Esophagus muscularis mucosa (tissue), 4 donors: ENCODE measurements at regions not wholly inside any gene's neighbourhood (a gene's known extent, or its start where the extent isn't known, plus 50 kb on each side); places are given as distances from the start of the nearest gene placed in this dataset.

Experiments
- DNase-seq: peaks from one replicate; pipeline ENCODE4 v3.0.0-alpha.2; 2017; ENCODE audit errors: extremely low spot score
- H3K27ac ChIP-seq, 4 donors: fragments of 200-600 bp; sonication (generic); replicated peaks in 1 of 4; 1 replicate in 3 of 4; 2 replicates in 1 of 4; pipeline ENCODE4 v1.5.1; 2016 to 2019; ENCODE audit warnings: mild to moderate bottlenecking in 1 of 4
- H3K27me3 ChIP-seq, 4 donors: fragments of 200-600 bp; sonication (generic); one replicate each; pipeline versions ENCODE4 v1.5.1 to v1.6.0; 2016 to 2019
- H3K36me3 ChIP-seq, 4 donors: fragments of 200-600 bp; sonication (generic); one replicate each; pipeline ENCODE4 v1.5.1; 2016 to 2019
- H3K4me1 ChIP-seq, 4 donors: fragments of 200-600 bp; sonication (generic); one replicate each; pipeline ENCODE4 v1.5.1; 2016 to 2019
- H3K4me3 ChIP-seq, 4 donors: fragments of 200-600 bp; sonication (generic); 1 replicate in 2 of 4; 2 replicates in 2 of 4; pipeline ENCODE4 v1.5.1; 2016 to 2019; ENCODE audit warnings: mild to moderate bottlenecking in 4 of 4, moderate library complexity in 1 of 4
- H3K9me3 ChIP-seq, 4 donors: fragments of 200-600 bp; sonication (generic); 1 replicate in 3 of 4; 2 replicates in 1 of 4; pipeline ENCODE4 v1.5.1; 2016 to 2019
- EP300 ChIP-seq: sonication (generic); formaldehyde crosslinking; IDR thresholded peaks from one replicate; pipeline ENCODE4 v1.6.1; 2017; ENCODE audit warnings: antibody characterized with exemption
- POLR2A ChIP-seq: fragments of 450-650 bp; IDR thresholded peaks from one replicate; pipeline ENCODE4 v1.6.1; 2017; ENCODE audit warnings: antibody characterized with exemption, moderate library complexity, mild to moderate bottlenecking, low read depth
- POLR2AphosphoS5 ChIP-seq, 2 donors: sonication (generic); formaldehyde crosslinking; IDR thresholded peaks; one replicate each; pipeline ENCODE4 v1.6.1; 2017; ENCODE audit warnings: antibody characterized with exemption in 2 of 2
- WGBS: methylation state at CpG from one replicate; pipeline ENCODE4 v1.1.5; 2018; 5-methylcytosine and 5-hydroxymethylcytosine counted together
- intact Hi-C: fragments of 100-400 bp; cut with DNase I; formaldehyde crosslinking; loops from one replicate; pipeline ENCODE4 v1.15.1; 2023
- TF ChIP-seq, protein P1 (sequence below), 3 experiments: fragments of 200-600 bp in 2 of 3; fragments of 450-650 bp in 1 of 3; sonication (generic) in 2 of 3; IDR thresholded peaks; one replicate each; pipeline ENCODE4 v1.5.1; 2017 to 2019; ENCODE audit warnings: antibody characterized with exemption in 3 of 3, mild to moderate bottlenecking in 2 of 3, moderate library complexity in 1 of 3

DNA sequence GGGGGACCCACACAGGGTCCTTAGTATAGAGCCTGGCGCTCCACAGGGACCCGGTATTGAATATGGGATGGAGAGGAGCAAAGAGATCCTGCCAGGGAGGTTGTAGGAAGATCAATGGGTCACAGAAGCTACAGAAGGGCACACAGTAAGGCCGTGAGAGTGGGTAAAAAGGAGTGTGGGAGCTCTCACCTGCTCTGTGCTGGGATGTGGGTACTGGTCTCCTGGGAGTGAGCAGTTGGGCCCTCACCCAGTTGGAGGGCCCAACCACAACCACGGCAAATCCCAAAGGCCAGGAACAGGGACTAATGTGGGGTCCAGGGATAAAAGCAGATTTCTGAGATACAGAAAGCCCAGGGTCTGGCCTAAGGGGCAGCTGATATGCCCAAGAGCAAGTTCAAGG is 59.9 kb upstream of the SMOX start:
- Histone ChIP-seq H3K27ac (no peak overlapping the region), H3K9me3 (no peaks in the 10 kb centered on the region)
- intact Hi-C loops, result loop anchor here (5.0 kb wide), 1 partner anchor 201 kb away; the partner anchor contains the start of gene PANK2

DNA sequence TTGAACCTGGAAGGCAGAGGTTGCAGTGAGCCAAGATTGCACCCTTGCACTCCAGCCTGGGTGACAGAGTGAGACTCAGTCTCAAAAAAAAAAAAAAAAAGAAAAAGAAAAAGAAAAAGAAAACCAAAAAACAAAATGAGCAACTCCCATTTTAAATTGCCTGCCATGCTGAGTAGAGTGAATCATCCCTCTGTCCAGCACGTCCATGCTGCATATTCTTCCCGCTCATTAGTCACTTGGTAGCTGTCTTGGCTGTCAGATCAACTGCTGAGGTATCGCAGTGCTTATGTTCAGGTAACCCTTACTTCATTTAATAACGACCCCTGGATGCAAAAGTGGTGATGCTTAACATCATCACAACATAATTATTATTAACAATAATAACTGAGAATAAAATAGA is 60.7 kb upstream of the SMOX start:
- H3K9me3 ChIP-seq, result no peaks in the 10 kb centered on the region
- 76% methylated on average over 4 of the region's 4 CpGs for WGBS
- no peaks in the 10 kb centered on the region for H3K27me3 ChIP-seq
- H3K4me1 ChIP-seq, result peaks cover 11 to 24% (median 18%) of the 10 kb centered on the region in 4 donors
- no peak for DNase-seq
- H3K4me3 ChIP-seq, result no peak overlapping the region
- TF ChIP-seq POLR2A (no peak), EP300 (no peak), POLR2AphosphoS5 (IDR thresholded peaks at IDR 0.05) (no peak)
- TF ChIP-seq, protein P1, sequence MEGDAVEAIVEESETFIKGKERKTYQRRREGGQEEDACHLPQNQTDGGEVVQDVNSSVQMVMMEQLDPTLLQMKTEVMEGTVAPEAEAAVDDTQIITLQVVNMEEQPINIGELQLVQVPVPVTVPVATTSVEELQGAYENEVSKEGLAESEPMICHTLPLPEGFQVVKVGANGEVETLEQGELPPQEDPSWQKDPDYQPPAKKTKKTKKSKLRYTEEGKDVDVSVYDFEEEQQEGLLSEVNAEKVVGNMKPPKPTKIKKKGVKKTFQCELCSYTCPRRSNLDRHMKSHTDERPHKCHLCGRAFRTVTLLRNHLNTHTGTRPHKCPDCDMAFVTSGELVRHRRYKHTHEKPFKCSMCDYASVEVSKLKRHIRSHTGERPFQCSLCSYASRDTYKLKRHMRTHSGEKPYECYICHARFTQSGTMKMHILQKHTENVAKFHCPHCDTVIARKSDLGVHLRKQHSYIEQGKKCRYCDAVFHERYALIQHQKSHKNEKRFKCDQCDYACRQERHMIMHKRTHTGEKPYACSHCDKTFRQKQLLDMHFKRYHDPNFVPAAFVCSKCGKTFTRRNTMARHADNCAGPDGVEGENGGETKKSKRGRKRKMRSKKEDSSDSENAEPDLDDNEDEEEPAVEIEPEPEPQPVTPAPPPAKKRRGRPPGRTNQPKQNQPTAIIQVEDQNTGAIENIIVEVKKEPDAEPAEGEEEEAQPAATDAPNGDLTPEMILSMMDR (IDR thresholded peaks at IDR 0.05), result no peak
- intact Hi-C loops, result loop anchor here (5.0 kb wide), 1 partner anchor 201 kb away; the partner anchor contains the start of gene PANK2
- H3K36me3 ChIP-seq, result no peaks in the 10 kb centered on the region
- H3K27ac ChIP-seq, result no peak overlapping the region

More for the DNA sequence above, 59.9 kb upstream of the SMOX start:
- H3K4me3 ChIP-seq, result no peak overlapping the region
- no peak for TF ChIP-seq POLR2A
- TF ChIP-seq EP300, result no peak
- TF ChIP-seq, protein P1 (IDR thresholded peaks at IDR 0.05), result no peak
- DNase-seq, result no peak
- no peaks in the 10 kb centered on the region for H3K36me3 ChIP-seq
- peaks cover 3 to 16% (median 11%) of the 10 kb centered on the region in 4 donors for H3K4me1 ChIP-seq
- WGBS, result 96% methylated on average over 4 of the region's 4 CpGs
- no peaks in the 10 kb centered on the region for H3K27me3 ChIP-seq

DNA sequence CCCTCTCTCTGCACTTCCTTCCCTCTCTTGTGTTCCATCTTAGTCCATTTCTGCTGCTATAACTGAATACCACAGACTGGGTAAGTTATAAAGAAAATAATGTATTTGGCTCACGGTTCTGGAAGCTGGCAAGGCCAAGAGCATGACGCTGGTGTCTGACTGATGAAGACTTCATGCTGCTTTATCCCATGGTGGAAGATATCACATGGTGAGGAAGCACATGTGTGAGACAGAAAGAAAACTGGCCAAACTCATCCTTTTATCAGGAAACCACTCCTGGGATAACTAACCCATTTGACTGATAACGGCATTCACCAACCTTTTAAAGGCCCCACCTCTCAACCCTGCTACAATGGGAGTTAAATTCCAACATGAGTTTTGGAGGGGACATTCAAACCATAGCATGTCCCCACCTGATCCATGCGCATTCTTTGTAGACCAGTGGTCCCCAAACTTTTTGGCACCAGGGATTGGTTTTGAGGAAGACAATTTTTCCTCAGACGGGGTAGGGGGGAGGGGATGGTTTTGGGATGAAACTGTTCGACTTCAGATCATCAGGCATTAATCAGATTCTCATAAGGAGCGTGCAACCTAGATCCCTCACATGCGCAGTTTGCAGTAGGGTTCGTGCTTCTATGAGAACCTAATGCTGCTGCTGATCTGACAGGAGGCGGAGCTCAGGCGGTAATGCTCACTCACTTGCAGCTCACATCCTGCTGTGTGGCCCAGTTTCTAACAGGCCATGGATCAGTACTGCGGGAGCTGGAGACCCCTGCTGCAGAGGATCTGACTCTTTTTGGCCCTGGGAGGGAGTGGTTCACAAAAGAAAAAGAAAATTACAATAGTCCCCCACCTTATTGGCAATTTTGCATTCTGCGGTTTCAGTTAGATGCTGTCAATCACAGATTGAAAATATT is 61.6 kb upstream of the SMOX start:
- no peaks in the 10 kb centered on the region for H3K27me3 ChIP-seq
- H3K4me1 ChIP-seq, result peaks cover 15 to 25% (median 20%) of the 10 kb centered on the region in 4 donors
- no peak overlapping the region for H3K27ac ChIP-seq
- intact Hi-C loops, result loop anchor here (5.0 kb wide), 1 partner anchor 200 kb away; the partner anchor contains the start of gene PANK2
- DNase-seq, result no peak
- H3K4me3 ChIP-seq, result no peak overlapping the region
- H3K36me3 ChIP-seq, result no peaks in the 10 kb centered on the region
- TF ChIP-seq EP300, result no peak
- TF ChIP-seq, protein P1 (IDR thresholded peaks at IDR 0.05), result no peak
- TF ChIP-seq POLR2AphosphoS5 (IDR thresholded peaks at IDR 0.05), result no peak
- no peak for TF ChIP-seq POLR2A
- no peaks in the 10 kb centered on the region for H3K9me3 ChIP-seq
- 80% methylated on average over 13 of the region's 13 CpGs for WGBS

DNA sequence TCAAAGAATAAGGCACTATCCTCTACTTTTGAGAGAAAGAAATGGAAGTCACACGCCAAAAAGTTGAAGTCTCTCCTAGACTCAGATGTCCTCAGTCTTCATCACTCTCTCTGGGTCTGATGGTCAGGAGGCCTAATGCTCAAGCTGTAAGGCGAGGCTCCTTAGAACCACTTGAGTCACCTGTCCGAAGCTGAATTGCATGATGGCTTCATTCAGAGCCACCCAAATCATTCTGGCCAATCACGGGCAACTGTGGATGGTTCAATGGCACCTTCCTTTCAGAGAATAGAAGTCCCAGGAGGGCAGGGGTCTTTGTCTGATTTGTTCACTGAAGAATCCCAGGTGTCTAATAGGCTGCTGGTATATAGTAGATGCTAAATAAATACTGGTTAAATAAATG is 63.9 kb upstream of the SMOX start:
- H3K27ac ChIP-seq, result no peak overlapping the region
- intact Hi-C loops, result loop anchor here (2.0 to 5.0 kb wide), 3 partner anchors 70 to 297 kb away; partner anchors contain the start of genes CENPB, PANK2 and RNF24
- WGBS, result 66% methylated on average over 4 of the region's 4 CpGs

More for the DNA sequence above, 63.9 kb upstream of the SMOX start:
- no peaks in the 10 kb centered on the region for H3K36me3 ChIP-seq
- no peak for DNase-seq
- no peak overlapping the region for H3K4me3 ChIP-seq
- peaks cover 13 to 25% (median 17%) of the 10 kb centered on the region in 4 donors for H3K4me1 ChIP-seq
- TF ChIP-seq POLR2A, result no peak
- no peak for TF ChIP-seq EP300
- TF ChIP-seq, protein P1 (IDR thresholded peaks at IDR 0.05), result no peak
- TF ChIP-seq POLR2AphosphoS5 (IDR thresholded peaks at IDR 0.05), result no peak
- no peaks in the 10 kb centered on the region for H3K9me3 ChIP-seq
- no peaks in the 10 kb centered on the region for H3K27me3 ChIP-seq
